Retinal pigment epithelial cell (primary cell): ENCODE measurements at regions not wholly inside any gene's neighbourhood (a gene's known extent, or its start where the extent isn't known, plus 50 kb on each side); places are given as distances from the start of the nearest gene placed in this dataset.

Source experiments
- DNase-seq: peaks from one replicate; pipeline ENCODE4 v3.0.0-alpha.2; 2010; ENCODE audit warnings: low read depth
- H3K4me3 ChIP-seq: 2 replicates; pipeline ENCODE4 v1.5.1; 2011; ENCODE audit warnings: mild to moderate bottlenecking, low read length, control low read depth, moderate library complexity
- CTCF ChIP-seq: conservative IDR thresholded peaks from 2 replicates; pipeline ENCODE4 v1.5.1; 2011; ENCODE audit warnings: low read depth, low read length, control low read depth, inconsistent platforms

GRCh38 chrX:117038918-117039440 lies 576.2 kb upstream of the CT83 start:
- no peak overlapping the region for H3K4me3 ChIP-seq
- DNase-seq: no peak
- no peak for TF ChIP-seq CTCF

- no peak for DNase-seq
- H3K4me3 ChIP-seq: no peak overlapping the region
- no peak for TF ChIP-seq CTCF
Observed at GRCh38 chrX:117010243-117010642, 547.5 kb upstream of the CT83 start.

GRCh38 chrX:117002981-117003380 lies 540.2 kb upstream of the CT83 start:
- TF ChIP-seq CTCF: no peak
- no peak overlapping the region for H3K4me3 ChIP-seq
- DNase-seq: no peak

GRCh38 chrX:116975517-116975916 lies 512.7 kb upstream of the CT83 start:
- TF ChIP-seq CTCF: no peak
- H3K4me3 ChIP-seq: no peak overlapping the region

GRCh38 chrX:116972362-116972761 lies 509.6 kb upstream of the CT83 start:
- no peak overlapping the region for H3K4me3 ChIP-seq
- TF ChIP-seq CTCF: no peak
- no peak for DNase-seq

More at GRCh38 chrX:116975517-116975916, 512.7 kb upstream of the CT83 start:
- DNase-seq: no peak

- H3K4me3 ChIP-seq: no peak overlapping the region
- DNase-seq: no peak
- TF ChIP-seq CTCF: no peak
Observed at GRCh38 chrX:116961872-116962582, 499.3 kb upstream of the CT83 start.

GRCh38 chrX:116930311-116930710 lies 467.5 kb upstream of the CT83 start:
- DNase-seq: no peak
- no peak overlapping the region for H3K4me3 ChIP-seq
- no peak for TF ChIP-seq CTCF
